ENCODE measurements at regions not wholly inside any gene's neighbourhood (a gene's known extent, or its start where the extent isn't known, plus 50 kb on each side); places are given as distances from the start of the nearest gene placed in this dataset.
"Not testable (repeated sequence)": the region's sequence is repeated elsewhere in the genome, so short reads cannot be mapped to it uniquely, and the experiment has no call there.

GRCh38 chr3:89032346-89033013 lies 74.9 kb upstream of the EPHA3 start:
- intact Hi-C loops (cut with micrococcal nuclease): no loop called here

GRCh38 chr3:89034723-89035122 lies 72.7 kb upstream of the EPHA3 start:
- intact Hi-C loops (cut with micrococcal nuclease): not testable (repeated sequence)

GRCh38 chr3:89038869-89039268 lies 68.6 kb upstream of the EPHA3 start:
- intact Hi-C loops (cut with micrococcal nuclease): no loop called here

GRCh38 chr3:89042236-89042835 lies 65.1 kb upstream of the EPHA3 start:
- intact Hi-C loops (cut with micrococcal nuclease): no loop called here

GRCh38 chr3:89043406-89043932 lies 64.0 kb upstream of the EPHA3 start:
- intact Hi-C loops (cut with micrococcal nuclease): no loop called here

GRCh38 chr3:89046661-89047060 lies 60.8 kb upstream of the EPHA3 start:
- intact Hi-C loops (cut with micrococcal nuclease): no loop called here

GRCh38 chr3:89049119-89049518 lies 58.3 kb upstream of the EPHA3 start:
- intact Hi-C loops (cut with micrococcal nuclease): no loop called here

- intact Hi-C loops (cut with micrococcal nuclease): no loop called here
These were observed 55.0 kb upstream of the EPHA3 start for GRCh38 chr3:89052386-89052785.

GRCh38 chr3:89057398-89057797 lies 50.0 kb upstream of the EPHA3 start:
- intact Hi-C loops (cut with micrococcal nuclease): no loop called here

Data from T-helper 2 cell treated with Interferon-gamma antibody and Interleukin-4, amounts not matched to agents 100 ng/mL and 5 ng/mL, for 36 hours (primary cell).